D721Med (cell line): ENCODE measurements at regions not wholly inside any gene's neighbourhood (a gene's known extent, or its start where the extent isn't known, plus 50 kb on each side); places are given as distances from the start of the nearest gene placed in this dataset.

ENCODE experiments used
- DNase-seq: peaks from one replicate; pipeline ENCODE4 v3.0.0; 2011; ENCODE audit warnings: low spot score; ENCODE audit not compliant: insufficient read length
- FAIRE-seq: peaks from 2 replicates; lab custom pipeline; 2011; peaks lifted over from hg19 to GRCh38; lab: Jason Lieb, UNC
- TF ChIP-seq, protein P1 (sequence below): IDR thresholded peaks from 2 replicates; pipeline ENCODE4 v1.5.1; 2012; ENCODE audit warnings: mild to moderate bottlenecking, control low read depth; ENCODE audit not compliant: insufficient read depth; ENCODE audit errors: missing control alignments

DNA sequence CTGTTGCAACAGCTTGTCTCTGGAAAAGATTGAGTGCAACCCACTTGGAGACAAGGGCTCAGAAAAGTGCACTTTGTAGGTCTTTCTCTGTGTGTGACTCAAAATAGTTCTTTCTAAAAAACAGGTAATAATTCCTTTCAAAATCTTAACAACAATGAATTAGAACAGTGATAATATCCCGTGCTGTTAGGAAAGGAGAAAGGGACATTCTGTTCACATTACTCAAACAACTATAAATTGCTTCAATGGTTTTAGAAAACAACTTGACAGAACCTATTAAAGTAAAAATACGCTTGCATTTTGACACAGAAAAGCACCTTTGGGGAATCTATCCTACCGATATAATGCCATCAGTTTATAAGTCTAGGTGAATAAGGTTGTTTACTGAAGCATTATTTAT lies 468.1 kb upstream of the DPP6 start:
- TF ChIP-seq, protein P1, sequence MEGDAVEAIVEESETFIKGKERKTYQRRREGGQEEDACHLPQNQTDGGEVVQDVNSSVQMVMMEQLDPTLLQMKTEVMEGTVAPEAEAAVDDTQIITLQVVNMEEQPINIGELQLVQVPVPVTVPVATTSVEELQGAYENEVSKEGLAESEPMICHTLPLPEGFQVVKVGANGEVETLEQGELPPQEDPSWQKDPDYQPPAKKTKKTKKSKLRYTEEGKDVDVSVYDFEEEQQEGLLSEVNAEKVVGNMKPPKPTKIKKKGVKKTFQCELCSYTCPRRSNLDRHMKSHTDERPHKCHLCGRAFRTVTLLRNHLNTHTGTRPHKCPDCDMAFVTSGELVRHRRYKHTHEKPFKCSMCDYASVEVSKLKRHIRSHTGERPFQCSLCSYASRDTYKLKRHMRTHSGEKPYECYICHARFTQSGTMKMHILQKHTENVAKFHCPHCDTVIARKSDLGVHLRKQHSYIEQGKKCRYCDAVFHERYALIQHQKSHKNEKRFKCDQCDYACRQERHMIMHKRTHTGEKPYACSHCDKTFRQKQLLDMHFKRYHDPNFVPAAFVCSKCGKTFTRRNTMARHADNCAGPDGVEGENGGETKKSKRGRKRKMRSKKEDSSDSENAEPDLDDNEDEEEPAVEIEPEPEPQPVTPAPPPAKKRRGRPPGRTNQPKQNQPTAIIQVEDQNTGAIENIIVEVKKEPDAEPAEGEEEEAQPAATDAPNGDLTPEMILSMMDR: no peak
- FAIRE-seq (no peak), DNase-seq (no peak)

DNA sequence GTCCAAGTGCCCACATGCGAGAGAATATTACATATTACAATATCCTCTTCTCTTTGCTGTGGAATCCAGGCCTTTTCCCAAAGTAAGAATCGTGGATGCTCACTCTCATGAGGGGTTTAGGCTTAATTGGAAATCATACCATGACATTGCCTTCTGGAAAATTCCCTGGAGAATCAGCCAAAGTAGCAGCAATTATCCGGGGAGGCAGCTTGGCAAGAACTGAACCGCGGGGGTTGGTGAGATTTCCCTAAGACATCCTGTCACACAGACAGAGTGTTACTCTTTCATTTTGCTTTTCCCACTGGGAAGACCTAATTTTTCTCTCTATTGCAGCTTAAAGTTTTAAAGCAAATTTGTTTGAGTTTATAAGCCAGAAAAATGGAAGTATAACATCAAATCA lies 463.6 kb upstream of the DPP6 start:
- DNase-seq (no peak), FAIRE-seq (no peak)
- TF ChIP-seq, protein P1: no peak

DNA sequence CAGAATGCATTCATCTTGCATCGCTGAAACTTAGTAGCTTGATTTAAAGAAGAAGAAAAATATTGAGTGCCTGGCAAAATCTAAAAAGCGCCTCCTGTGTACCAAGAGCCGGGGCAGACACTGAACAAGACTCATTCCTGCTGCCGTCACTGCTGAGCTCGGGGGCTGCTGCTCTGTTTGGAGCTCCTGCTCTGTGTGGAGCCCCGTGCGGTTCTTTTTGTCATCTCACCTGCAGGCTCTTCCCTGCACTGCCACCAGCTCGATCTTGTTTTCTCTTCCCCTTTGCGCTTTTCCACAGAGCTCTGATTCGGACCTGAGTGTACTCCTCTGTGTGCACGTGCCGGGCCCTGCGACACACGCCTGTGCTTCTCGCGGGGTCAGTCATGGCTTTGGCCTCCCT lies 462.1 kb upstream of the DPP6 start:
- TF ChIP-seq, protein P1: no peak
- DNase-seq (no peak), FAIRE-seq (no peak)

DNA sequence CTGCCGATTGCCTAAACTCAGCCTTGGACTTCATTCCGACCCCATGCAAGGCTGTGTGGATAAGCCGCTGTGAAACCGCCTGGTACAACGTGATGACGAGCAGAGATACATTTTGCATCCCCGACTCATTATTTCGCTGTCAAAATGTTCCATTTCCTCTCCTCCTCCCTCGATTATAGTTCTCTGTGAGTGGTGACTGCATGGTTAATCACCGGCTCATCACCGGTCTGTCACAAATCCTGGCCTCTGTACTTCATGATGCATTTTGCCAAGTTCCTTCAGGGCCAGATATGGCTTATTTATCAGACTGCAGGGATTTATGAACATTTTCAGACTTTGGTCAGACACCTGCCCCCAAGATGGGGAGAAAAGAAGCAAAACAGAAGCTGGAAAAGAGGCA lies 461.6 kb upstream of the DPP6 start:
- DNase-seq: no peak
- no peak for FAIRE-seq
- TF ChIP-seq, protein P1: no peak

DNA sequence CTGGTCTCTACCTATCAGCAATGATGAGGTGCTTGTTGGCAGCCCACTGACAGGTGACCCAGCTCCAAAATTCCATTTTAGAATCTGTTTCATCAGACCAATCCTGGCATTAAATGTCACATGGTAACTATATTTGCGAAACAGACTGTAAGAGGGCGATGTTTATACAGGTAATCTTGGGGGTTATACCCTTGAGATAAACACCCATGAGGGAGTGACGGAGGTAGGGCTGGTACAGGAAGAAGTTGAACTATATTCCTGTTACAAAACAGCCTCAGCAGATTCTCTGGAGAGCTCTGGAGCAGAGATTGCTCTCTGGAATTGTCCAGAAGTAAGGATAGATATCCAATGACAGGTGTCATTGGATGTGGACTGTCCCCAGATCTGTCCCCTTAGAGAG lies 444.8 kb upstream of the DPP6 start:
- FAIRE-seq (no peak), DNase-seq (no peak)
- TF ChIP-seq, protein P1: no peak

DNA sequence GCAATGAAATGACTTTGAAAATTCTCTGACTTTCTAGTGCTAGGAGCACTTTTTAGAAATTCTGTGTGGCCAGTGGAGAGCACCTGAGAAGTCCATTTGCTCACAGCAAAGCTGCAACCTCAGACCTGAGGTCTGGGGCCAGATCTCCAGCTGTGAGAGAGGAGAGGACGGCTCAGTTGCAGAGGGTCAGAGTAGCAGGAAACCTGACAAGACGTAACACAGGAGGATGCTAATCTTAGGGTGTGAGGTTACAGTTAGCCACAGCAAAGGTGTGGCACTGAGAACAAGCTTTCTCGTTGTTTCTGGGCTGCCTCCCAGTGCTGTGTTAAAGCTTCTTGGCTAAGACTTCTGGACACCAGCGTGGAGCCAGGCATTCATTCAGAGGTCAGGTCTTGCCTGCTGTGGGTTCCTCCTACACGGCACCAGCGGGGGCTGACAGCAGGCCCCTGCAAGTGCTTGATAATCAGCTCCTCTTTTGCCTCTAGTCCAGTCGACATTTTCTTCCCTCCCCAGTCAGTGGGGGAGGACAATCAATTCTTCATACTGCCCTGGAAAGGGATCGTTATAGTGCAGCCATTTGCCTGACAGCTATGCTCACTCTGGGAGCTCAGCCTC lies 435.4 kb upstream of the DPP6 start:
- DNase-seq: no peak
- TF ChIP-seq, protein P1: no peak
- no peak for FAIRE-seq

DNA sequence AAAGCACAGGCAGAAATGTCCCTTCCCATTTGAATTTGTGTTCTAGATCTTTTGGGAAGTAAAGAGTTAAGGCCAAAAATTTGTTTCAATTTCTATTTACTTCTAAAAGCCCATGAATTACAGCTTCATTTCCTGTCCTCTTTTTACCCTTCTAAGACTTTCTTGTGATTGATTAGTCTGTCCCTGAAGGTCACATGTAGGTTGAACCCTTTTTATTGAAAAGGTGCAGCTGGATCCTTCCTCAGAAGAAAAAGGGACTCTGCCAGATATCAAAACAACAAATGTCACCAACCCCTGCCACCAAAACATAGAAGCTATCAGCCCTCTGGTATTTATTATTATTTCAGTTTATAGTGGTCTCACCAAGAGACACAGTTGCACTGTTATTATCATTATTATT lies 424.9 kb upstream of the DPP6 start:
- DNase-seq (no peak), FAIRE-seq (no peak)
- TF ChIP-seq, protein P1: no peak
